Smooth muscle cell (in vitro differentiated cells): ENCODE measurements at regions not wholly inside any gene's neighbourhood (a gene's known extent, or its start where the extent isn't known, plus 50 kb on each side); places are given as distances from the start of the nearest gene placed in this dataset.

ENCODE experiments used
- DNase-seq: peaks from one replicate; lab custom pipeline; 2025; ENCODE audit not compliant: unreplicated experiment; lab: John Stamatoyannopoulos, UW
- H2AFZ ChIP-seq: fragments of 200-600 bp; sonication (generic); 2 replicates; pipeline ENCODE4 v1.6.0; 2016; ENCODE audit warnings: antibody characterized with exemption, low read depth, mild to moderate bottlenecking
- H3F3A ChIP-seq: fragments of 200-600 bp; sonication (generic); 2 replicates; pipeline ENCODE4 v1.6.0; 2017; ENCODE audit warnings: antibody characterized with exemption, low read depth
- H3K27ac ChIP-seq: fragments of 200-600 bp; sonication (generic); 2 replicates; pipeline ENCODE4 v1.5.1; 2016; ENCODE audit warnings: low read depth, mild to moderate bottlenecking
- H3K27me3 ChIP-seq: fragments of 200-600 bp; sonication (generic); 2 replicates; pipeline ENCODE4 v1.6.1; 2016; ENCODE audit warnings: low read depth, mild to moderate bottlenecking
- H3K36me3 ChIP-seq: fragments of 200-600 bp; sonication (generic); 2 replicates; pipeline ENCODE4 v1.5.1; 2016; ENCODE audit warnings: low read depth
- H3K4me1 ChIP-seq: fragments of 200-600 bp; sonication (generic); 2 replicates; pipeline ENCODE4 v1.5.1; 2016; ENCODE audit warnings: low read depth
- H3K4me2 ChIP-seq: fragments of 200-600 bp; sonication (generic); 2 replicates; pipeline ENCODE4 v1.6.0; 2016; ENCODE audit warnings: mild to moderate bottlenecking
- H3K4me3 ChIP-seq: fragments of 200-600 bp; sonication (generic); 2 replicates; pipeline ENCODE4 v1.5.1; 2016; ENCODE audit warnings: mild to moderate bottlenecking
- H3K79me2 ChIP-seq: fragments of 200-600 bp; sonication (generic); 2 replicates; pipeline ENCODE4 v1.6.0; 2016; ENCODE audit warnings: low read depth, mild to moderate bottlenecking
- H3K9ac ChIP-seq: fragments of 200-600 bp; sonication (generic); 2 replicates; pipeline ENCODE4 v1.6.0; 2016; ENCODE audit warnings: low read depth
- H3K9me3 ChIP-seq: fragments of 200-600 bp; sonication (generic); replicated peaks from 2 replicates; pipeline ENCODE4 v1.5.1; 2016; ENCODE audit warnings: low read depth
- H4K20me1 ChIP-seq: fragments of 200-600 bp; sonication (generic); 2 replicates; pipeline ENCODE4 v1.6.0; 2016; ENCODE audit warnings: low read depth
- CTCF ChIP-seq: fragments of 200-600 bp; sonication (generic); IDR thresholded peaks from 2 replicates; pipeline ENCODE4 v1.5.1; 2017; ENCODE audit warnings: borderline replicate concordance, mild to moderate bottlenecking, antibody characterized with exemption; ENCODE audit not compliant: insufficient read depth, poor library complexity, severe bottlenecking
- WGBS: methylation state at CpG from one replicate; pipeline ENCODE4 v1.1.7; 2016; ENCODE audit warnings: low lambda C conversion rate; 5-methylcytosine and 5-hydroxymethylcytosine counted together

GRCh38 chr7:70857793-70858545 lies 274.0 kb upstream of the GALNT17 start:
- H3K27me3 ChIP-seq: no peaks in the 10 kb centered on the region
- H3K79me2 ChIP-seq: no peaks in the 10 kb centered on the region
- no peaks in the 10 kb centered on the region for H3K36me3 ChIP-seq
- H3F3A ChIP-seq: no peaks in the 10 kb centered on the region
- H3K4me1 ChIP-seq: no peaks in the 10 kb centered on the region
- H2AFZ ChIP-seq: no peak overlapping the region
- H3K4me2 ChIP-seq: no peak overlapping the region
- H4K20me1 ChIP-seq: no peaks in the 10 kb centered on the region
- no peak for DNase-seq
- H3K27ac ChIP-seq: no peak overlapping the region
- H3K4me3 ChIP-seq: no peak overlapping the region
- H3K9ac ChIP-seq: no peak overlapping the region
- no peak for TF ChIP-seq CTCF
- H3K9me3 ChIP-seq: no peaks in the 10 kb centered on the region
- WGBS: 76% methylated on average over 2 of the region's 2 CpGs

- Histone ChIP-seq H3K9me3 (no peaks in the 10 kb centered on the region), H2AFZ (no peak overlapping the region), H3K4me2 (no peak overlapping the region), H3K36me3 (no peaks in the 10 kb centered on the region), H3K27me3 (no peaks in the 10 kb centered on the region), H3K27ac (no peak overlapping the region), H3K9ac (no peak overlapping the region), H3K4me1 (no peaks in the 10 kb centered on the region), H3F3A (no peaks in the 10 kb centered on the region), H4K20me1 (no peaks in the 10 kb centered on the region), H3K4me3 (no peak overlapping the region), H3K79me2 (no peaks in the 10 kb centered on the region)
- DNase-seq: no peak
- 71% methylated on average over 5 of the region's 5 CpGs for WGBS
- TF ChIP-seq CTCF: no peak
These were observed 264.4 kb upstream of the GALNT17 start for GRCh38 chr7:70867513-70867912.

GRCh38 chr7:70870349-70870748 lies 261.6 kb upstream of the GALNT17 start:
- WGBS: 66% methylated on average over 5 of the region's 5 CpGs
- H3K4me2 ChIP-seq: no peak overlapping the region

More at GRCh38 chr7:70870349-70870748, 261.6 kb upstream of the GALNT17 start:
- H3K79me2 ChIP-seq: no peaks in the 10 kb centered on the region
- no peak overlapping the region for H2AFZ ChIP-seq
- H3K9me3 ChIP-seq: no peaks in the 10 kb centered on the region
- no peak for TF ChIP-seq CTCF
- no peak overlapping the region for H3K4me3 ChIP-seq
- no peaks in the 10 kb centered on the region for H3K27me3 ChIP-seq
- H3K27ac ChIP-seq: no peak overlapping the region
- no peaks in the 10 kb centered on the region for H3F3A ChIP-seq
- no peak for DNase-seq
- H4K20me1 ChIP-seq: no peaks in the 10 kb centered on the region
- H3K4me1 ChIP-seq: no peaks in the 10 kb centered on the region
- no peaks in the 10 kb centered on the region for H3K36me3 ChIP-seq
- H3K9ac ChIP-seq: no peak overlapping the region
